Lower leg skin (tissue), 3 donors: ENCODE measurements at regions not wholly inside any gene's neighbourhood (a gene's known extent, or its start where the extent isn't known, plus 50 kb on each side); places are given as distances from the start of the nearest gene placed in this dataset.

Experiments used
- CTCF ChIP-seq, 3 donors: fragments of 450-650 bp; IDR thresholded peaks; one replicate each; pipeline ENCODE4 v1.5.1; 2016; ENCODE audit warnings: antibody characterized with exemption in 3 of 3, mild to moderate bottlenecking in 3 of 3, moderate library complexity in 2 of 3
- POLR2A ChIP-seq, 2 donors: fragments of 450-650 bp; IDR thresholded peaks; one replicate each; pipeline ENCODE4 v1.6.1; 2016 to 2017; ENCODE audit warnings: antibody characterized with exemption in 2 of 2, mild to moderate bottlenecking in 1 of 2, moderate library complexity in 1 of 2

DNA sequence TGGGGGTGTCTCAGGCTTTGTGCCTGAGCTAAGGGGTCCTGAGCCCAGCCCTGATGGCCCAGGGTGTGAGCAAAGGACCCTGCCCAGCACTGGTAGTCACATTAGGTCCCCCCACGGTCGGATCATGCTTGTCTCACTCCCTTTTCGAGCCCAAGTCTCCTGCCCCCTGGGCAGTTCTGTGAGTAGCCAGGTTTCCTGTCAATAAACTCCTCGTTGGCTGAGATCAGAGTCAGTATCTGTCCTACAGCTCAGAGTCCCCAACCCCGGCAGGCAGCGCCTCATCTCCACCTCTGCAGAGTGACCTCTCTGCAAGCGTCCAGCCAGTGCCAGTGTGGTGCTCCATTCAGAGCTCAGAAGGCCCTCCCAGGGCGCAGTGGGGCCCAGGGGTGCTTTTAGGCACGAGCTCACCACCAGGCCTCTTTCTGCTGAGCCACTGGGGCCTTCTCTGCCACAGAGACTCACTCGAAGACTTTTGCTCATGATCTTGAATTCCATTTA lies 93.7 kb upstream of the PMEPA1 start:
- no peak for TF ChIP-seq CTCF (IDR thresholded peaks at IDR 0.05)
- TF ChIP-seq POLR2A (IDR thresholded peaks at IDR 0.05), result no peak
